IMR-90 (cell line): ENCODE measurements at regions not wholly inside any gene's neighbourhood (a gene's known extent, or its start where the extent isn't known, plus 50 kb on each side); places are given as distances from the start of the nearest gene placed in this dataset.

Experiments
- ATAC-seq: fragments of 200-7000 bp; cut with Tn5 transposase; 2 replicates; pipeline ENCODE4 v1.9.1; 2020; ENCODE audit warnings: low read depth, mild to moderate bottlenecking, moderate library complexity
- BruUV-seq: library from RNA; stranded (reverse); fragments of 400-500 nt; replicated peaks from 2 replicates; lab custom pipeline; 2021; lab: Mats Ljungman, UMichigan
- CTCF ChIA-PET: fragments of 300-600 bp; formaldehyde crosslinking; extraction: SDS; loops from one replicate; lab custom pipeline; 2021; ENCODE audit warnings: antibody characterized with exemption; lab: Yijun Ruan, JAX
- POLR2A ChIA-PET: fragments of 300-600 bp; sonication (Branson Sonifier 250); formaldehyde crosslinking; loops from one replicate; lab custom pipeline; 2022; ENCODE audit warnings: antibody characterized with exemption; ENCODE audit not compliant: unreplicated experiment; lab: Charles Lee
- DNase-seq: peaks from one replicate; pipeline ENCODE4 v3.0.0; 2013
- H2AFZ ChIP-seq: replicated peaks from 2 replicates; pipeline ENCODE3; 2013; ENCODE audit warnings: low read length, mild to moderate bottlenecking; ENCODE audit not compliant: poor library complexity
- H2AK5ac ChIP-seq: 2 replicates; pipeline ENCODE4 v1.6.1; 2013; ENCODE audit warnings: low read depth, low read length, inconsistent platforms
- H2AK9ac ChIP-seq: replicated peaks from 2 replicates; pipeline ENCODE3; 2013; ENCODE audit warnings: mild to moderate bottlenecking, low read depth, low read length, moderate library complexity; ENCODE audit not compliant: poor library complexity
- H2BK120ac ChIP-seq: 2 replicates; pipeline ENCODE4 v1.6.1; 2013; ENCODE audit warnings: low read depth, low read length, inconsistent platforms
- H2BK15ac ChIP-seq: 3 replicates; pipeline ENCODE4 v1.6.1; 2013; ENCODE audit warnings: low read depth, low read length, inconsistent platforms
- H2BK20ac ChIP-seq: 2 replicates; pipeline ENCODE4 v1.6.1; 2013; ENCODE audit warnings: low read depth, mild to moderate bottlenecking, inconsistent platforms, low read length, moderate library complexity
- H2BK5ac ChIP-seq: 2 replicates; pipeline ENCODE4 v1.6.1; 2013; ENCODE audit warnings: mild to moderate bottlenecking, low read depth, low read length, inconsistent platforms; ENCODE audit not compliant: poor library complexity, severe bottlenecking
- H3K14ac ChIP-seq: replicated peaks from 2 replicates; pipeline ENCODE4 v1.6.1; 2013; ENCODE audit warnings: low read depth, low read length, inconsistent platforms
- H3K18ac ChIP-seq: 2 replicates; pipeline ENCODE4 v1.6.1; 2013; ENCODE audit warnings: low read depth, low read length, control low read depth
- H3K23ac ChIP-seq: 2 replicates; pipeline ENCODE4 v1.6.1; 2013; ENCODE audit warnings: low read depth, low read length, inconsistent platforms
- H3K27ac ChIP-seq: 2 replicates; pipeline ENCODE4 v1.5.1; 2013; ENCODE audit warnings: mild to moderate bottlenecking, control low read depth, low read length; ENCODE audit not compliant: insufficient read depth
- H3K27me3 ChIP-seq: 2 replicates; pipeline ENCODE4 v1.6.1; 2013; ENCODE audit warnings: low read length; ENCODE audit not compliant: control insufficient read depth, insufficient read depth
- H3K36me3 ChIP-seq: 2 replicates; pipeline ENCODE4 v1.6.1; 2013; ENCODE audit warnings: low read length, mixed read lengths; ENCODE audit not compliant: control insufficient read depth, insufficient read depth
- H3K4ac ChIP-seq: 2 replicates; pipeline ENCODE4 v1.6.1; 2013; ENCODE audit warnings: low read depth, low read length, inconsistent platforms
- H3K4me1 ChIP-seq: 2 replicates; pipeline ENCODE4 v1.6.1; 2013; ENCODE audit warnings: low read length, mixed read lengths; ENCODE audit not compliant: control insufficient read depth, insufficient read depth
- H3K4me2 ChIP-seq: 2 replicates; pipeline ENCODE4 v1.6.1; 2013; ENCODE audit warnings: low read depth, mild to moderate bottlenecking, control low read depth, low read length, moderate library complexity
- H3K4me3 ChIP-seq: 2 replicates; pipeline ENCODE4 v1.5.1; 2013; ENCODE audit warnings: low read depth, mild to moderate bottlenecking, control low read depth, low read length, moderate library complexity; ENCODE audit not compliant: insufficient read depth
- H3K56ac ChIP-seq: 2 replicates; pipeline ENCODE4 v1.6.1; 2013; ENCODE audit warnings: low read length, inconsistent platforms; ENCODE audit not compliant: insufficient read depth; ENCODE audit errors: extremely low read depth
- H3K79me1 ChIP-seq, 2 experiments: 2 replicates each; pipeline ENCODE4 v1.6.1; 2013; ENCODE audit warnings: low read length in 2 of 2, inconsistent platforms in 1 of 2, low read depth in 1 of 2
- H3K9ac ChIP-seq: 2 replicates; pipeline ENCODE4 v1.6.1; 2013; ENCODE audit warnings: low read depth, low read length, control low read depth
- H3K9me1 ChIP-seq: 2 replicates; pipeline ENCODE4 v1.6.1; 2013; ENCODE audit warnings: low read length, inconsistent platforms; ENCODE audit not compliant: insufficient read depth
- H3K9me3 ChIP-seq: 2 replicates; pipeline ENCODE4 v1.6.1; 2013; ENCODE audit warnings: low read length; ENCODE audit not compliant: control insufficient read depth, insufficient read depth
- H4K20me1 ChIP-seq: 2 replicates; pipeline ENCODE4 v1.6.1; 2013; ENCODE audit warnings: low read length, inconsistent platforms; ENCODE audit not compliant: insufficient read depth
- H4K5ac ChIP-seq: 2 replicates; pipeline ENCODE4 v1.6.1; 2013; ENCODE audit warnings: mild to moderate bottlenecking, low read depth, low read length, control low read depth
- H4K8ac ChIP-seq, 2 experiments: 2 replicates each; pipeline ENCODE4 v1.6.1; 2013; ENCODE audit warnings: low read depth in 2 of 2, low read length in 2 of 2, control low read depth in 1 of 2, inconsistent platforms in 1 of 2
- H4K91ac ChIP-seq: 2 replicates; pipeline ENCODE4 v1.6.1; 2013; ENCODE audit warnings: low read depth, low read length, inconsistent platforms; ENCODE audit not compliant: insufficient read depth
- FOS ChIP-seq: fragments of 150-350 bp; IDR thresholded peaks from 2 replicates; pipeline ENCODE4 v1.6.1; 2016; ENCODE audit warnings: low read depth, low read length
- MXI1 ChIP-seq: IDR thresholded peaks from 2 replicates; pipeline ENCODE4 v1.6.1; 2012; ENCODE audit warnings: low read depth, mild to moderate bottlenecking, low read length, moderate library complexity, borderline replicate concordance
- WGBS, 2 experiments: methylation state at CpG; one replicate each; pipeline versions ENCODE4 v1.1.5 to v1.1.7; 2013; ENCODE audit warnings: missing lambda C conversion rate in 2 of 2; ENCODE audit not compliant: insufficient read length in 1 of 2; ENCODE audit errors: extremely low coverage in 2 of 2; 5-methylcytosine and 5-hydroxymethylcytosine counted together
- dilution Hi-C: fragments of 300-500 bp; cut with HindIII; formaldehyde crosslinking; loops from one replicate; pipeline ENCODE4 v1.14.3; 2018; ENCODE audit warnings: low sequenced_read_pairs; ENCODE audit not compliant: unreplicated experiment
- in situ Hi-C: fragments of 300-500 bp; cut with MboI; formaldehyde crosslinking; loops from 3 replicates; pipeline ENCODE4 v1.14.3; 2019; ENCODE audit warnings: low sequenced_read_pairs, inconsistent platforms, mixed read lengths
- intact Hi-C: fragments of 100-400 bp; cut with micrococcal nuclease; formaldehyde crosslinking; loops from 2 replicates; pipeline ENCODE4 v1.10.0; 2022
- TF ChIP-seq, protein P1 (sequence below): fragments of 150-350 bp; IDR thresholded peaks from 2 replicates; pipeline ENCODE4 v1.6.1; 2017; ENCODE audit warnings: mild to moderate bottlenecking, antibody characterized with exemption, low read length, low read depth

DNA sequence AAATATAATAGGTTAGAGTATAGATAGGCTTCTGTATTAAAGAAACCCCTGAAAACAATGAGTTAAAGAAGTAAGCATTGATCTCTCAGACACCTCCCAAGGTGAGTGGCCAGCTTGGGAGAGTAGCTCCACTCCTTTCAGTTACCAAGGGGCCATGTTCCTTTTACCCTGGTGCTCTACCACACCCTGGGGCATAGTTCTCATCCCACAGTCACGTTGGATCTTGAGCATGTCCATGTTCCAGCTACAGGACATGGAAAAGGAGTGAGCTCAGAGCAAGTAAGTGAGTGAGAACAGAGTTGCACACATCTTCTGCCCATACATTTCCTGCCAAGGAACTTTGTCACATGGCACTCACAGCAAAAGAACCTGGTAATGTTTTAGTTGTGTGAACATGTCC, 325.9 kb upstream of the SLC39A10 start:
- H3K18ac ChIP-seq = no peak overlapping the region
- H3K14ac ChIP-seq = no peak overlapping the region
- no peaks in the 10 kb centered on the region for H3K9me3 ChIP-seq
- no peaks in the 10 kb centered on the region for H3K9me1 ChIP-seq
- no peak overlapping the region for H3K4me3 ChIP-seq
- no CpG with 5 or more reads among the region's 1 CpG for WGBS, 2 experiments
- H4K20me1 ChIP-seq = no peaks in the 10 kb centered on the region
- H2AK5ac ChIP-seq = no peak overlapping the region
- no peak overlapping the region for H2BK120ac ChIP-seq
- DNase-seq = no peak
- no peak overlapping the region for H2BK15ac ChIP-seq
- CTCF ChIA-PET = no interaction called here
- H3K9ac ChIP-seq = no peak overlapping the region
- dilution Hi-C loops (no loop called here), intact Hi-C loops (no loop called here), in situ Hi-C loops (no loop called here)
- ATAC-seq = no peak
- H4K5ac ChIP-seq = no peak overlapping the region
- H2BK20ac ChIP-seq = no peak overlapping the region
- H3K79me1 ChIP-seq = no peaks in the 10 kb centered on the region
- POLR2A ChIA-PET = interaction anchor here (0.6 kb wide), 1 partner anchor 334 kb away, joined by 5 read pairs; no protein-coding TSS in a partner anchor
- no peaks in the 10 kb centered on the region for H3K27me3 ChIP-seq
- no peak overlapping the region for H4K8ac ChIP-seq
- no peaks in the 10 kb centered on the region for H3K36me3 ChIP-seq
- H3K27ac ChIP-seq = no peak overlapping the region
- no peak overlapping the region for H2BK5ac ChIP-seq
- H3K4me2 ChIP-seq = no peak overlapping the region
- no peak overlapping the region for H3K4ac ChIP-seq
- no peak overlapping the region for H3K56ac ChIP-seq
- no peak overlapping the region for H2AK9ac ChIP-seq
- TF ChIP-seq MXI1 = no peak
- no peak for TF ChIP-seq FOS
- TF ChIP-seq, protein P1, sequence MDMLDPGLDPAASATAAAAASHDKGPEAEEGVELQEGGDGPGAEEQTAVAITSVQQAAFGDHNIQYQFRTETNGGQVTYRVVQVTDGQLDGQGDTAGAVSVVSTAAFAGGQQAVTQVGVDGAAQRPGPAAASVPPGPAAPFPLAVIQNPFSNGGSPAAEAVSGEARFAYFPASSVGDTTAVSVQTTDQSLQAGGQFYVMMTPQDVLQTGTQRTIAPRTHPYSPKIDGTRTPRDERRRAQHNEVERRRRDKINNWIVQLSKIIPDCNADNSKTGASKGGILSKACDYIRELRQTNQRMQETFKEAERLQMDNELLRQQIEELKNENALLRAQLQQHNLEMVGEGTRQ = no peak
- no peaks in the 10 kb centered on the region for H3K4me1 ChIP-seq
- no peak overlapping the region for H4K91ac ChIP-seq
- H3K23ac ChIP-seq = no peak overlapping the region
- peak overlapping the region; percentile 71 for H2AFZ ChIP-seq
- no TSS peak for BruUV-seq
